ENCODE measurements at regions not wholly inside any gene's neighbourhood (a gene's known extent, or its start where the extent isn't known, plus 50 kb on each side); places are given as distances from the start of the nearest gene placed in this dataset.

DNA sequence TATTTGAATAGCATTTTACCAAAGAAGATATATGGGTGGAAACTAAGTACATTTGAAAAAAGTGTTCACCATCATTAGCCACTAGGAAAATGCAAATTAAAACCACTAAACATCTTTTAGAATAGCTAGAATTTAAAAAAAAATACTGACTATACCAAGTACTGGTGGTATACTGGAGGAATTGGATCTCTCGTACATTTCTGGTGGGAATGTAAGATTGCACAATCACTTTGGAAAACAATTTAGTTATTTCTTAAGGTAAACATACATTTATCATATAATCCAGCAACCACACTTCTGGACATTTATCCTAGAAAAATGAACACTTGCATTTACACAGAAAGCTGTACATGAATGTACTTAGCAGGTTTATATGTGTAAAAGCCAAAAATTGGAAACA is 303.5 kb downstream of the MID1IP1 start:
- WGBS, 2 donors: 94 to 96% methylated on average over 1 of the region's 1 CpG
- peaks cover 0 to 13% (median 0%) of the 10 kb centered on the region in 11 donors for H3K9me3 ChIP-seq
- peaks cover 0 to 7% (median 0%) of the 10 kb centered on the region in 7 donors for H3K27me3 ChIP-seq
- intact Hi-C loops (cut with DNase I): no loop called here
- ATAC-seq (no peak), DNase-seq (no peak)
- H3K4me3 ChIP-seq: no peak overlapping the region
- H3K36me3 ChIP-seq: no peaks in the 10 kb centered on the region
- H3K27ac ChIP-seq: no peak overlapping the region
- no peak for TF ChIP-seq CTCF (IDR thresholded peaks at IDR 0.05)
- no peaks in the 10 kb centered on the region for H3K4me1 ChIP-seq

GRCh38 chrX:39112143-39112542 is 310.9 kb downstream of the MID1IP1 start:
- Histone ChIP-seq H3K9me3 (peaks cover 0 to 36% (median 5%) of the 10 kb centered on the region in 11 donors), H3K4me3 (no peak overlapping the region), H3K27ac (no peak overlapping the region), H3K4me1 (no peaks in the 10 kb centered on the region), H3K36me3 (no peaks in the 10 kb centered on the region), H3K27me3 (peaks cover 0 to 8% (median 0%) of the 10 kb centered on the region in 7 donors)
- 81 to 83% methylated on average over 3 of the region's 3 CpGs for WGBS, 2 donors
- no peak for DNase-seq
- no peak for ATAC-seq
- TF ChIP-seq CTCF (IDR thresholded peaks at IDR 0.05): no peak
- intact Hi-C loops (cut with DNase I): no loop called here

DNA sequence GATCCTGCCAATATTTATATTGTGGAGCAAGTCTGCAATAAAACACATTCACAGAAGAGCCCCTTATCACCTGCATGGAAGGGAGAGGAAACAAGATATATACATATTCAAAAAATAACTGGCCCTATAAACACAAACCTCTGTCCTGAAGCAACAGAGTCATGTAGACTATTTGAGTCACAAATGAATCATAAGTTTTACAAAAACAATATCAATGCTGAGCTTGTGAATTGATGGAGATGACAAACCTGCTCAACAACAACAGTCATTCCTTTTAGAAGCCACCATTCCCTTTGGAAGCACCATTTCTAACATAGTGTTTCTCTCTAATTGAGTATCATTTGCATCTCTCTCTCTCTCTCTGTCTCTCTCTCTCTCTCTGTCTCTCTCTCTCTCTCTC is 313.9 kb downstream of the MID1IP1 start:
- ATAC-seq (no peak), DNase-seq (no peak)
- Histone ChIP-seq H3K4me3 (no peak overlapping the region), H3K27me3 (peaks cover 0 to 18% (median 0%) of the 10 kb centered on the region in 7 donors), H3K36me3 (no peaks in the 10 kb centered on the region), H3K4me1 (no peaks in the 10 kb centered on the region), H3K9me3 (peaks cover 0 to 27% (median 5%) of the 10 kb centered on the region in 11 donors), H3K27ac (no peak overlapping the region)
- no peak for TF ChIP-seq CTCF (IDR thresholded peaks at IDR 0.05)
- intact Hi-C loops (cut with DNase I): no loop called here

DNA sequence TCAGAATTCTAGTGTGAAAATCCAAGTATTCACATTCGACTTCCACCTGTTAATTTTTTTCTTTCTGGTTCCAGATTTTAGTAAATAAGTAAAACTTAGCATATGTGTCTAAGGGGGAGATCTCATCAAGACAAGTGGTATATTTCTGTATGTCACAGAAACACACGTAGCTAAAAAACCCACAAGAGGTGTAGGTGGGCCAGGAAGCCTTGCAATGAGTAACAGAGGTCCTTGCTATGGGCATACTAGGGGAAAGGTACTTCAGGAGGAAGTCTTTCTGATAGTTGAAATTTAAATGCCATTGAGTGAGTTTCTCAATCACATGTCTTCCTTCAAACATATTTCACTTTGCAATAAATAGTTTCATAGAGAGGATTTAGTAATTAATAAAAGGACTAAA is 315.8 kb downstream of the MID1IP1 start:
- intact Hi-C loops (cut with DNase I): no loop called here
- H3K9me3 ChIP-seq: peaks cover 0 to 9% (median 0%) of the 10 kb centered on the region in 11 donors
- no peaks in the 10 kb centered on the region for H3K4me1 ChIP-seq
- no peak overlapping the region for H3K4me3 ChIP-seq
- 86 to 87% methylated on average over 2 of the region's 2 CpGs for WGBS, 2 donors
- peaks cover 0 to 29% (median 0%) of the 10 kb centered on the region in 7 donors for H3K27me3 ChIP-seq
- no peak overlapping the region for H3K27ac ChIP-seq
- no peak for TF ChIP-seq CTCF (IDR thresholded peaks at IDR 0.05)
- no peaks in the 10 kb centered on the region for H3K36me3 ChIP-seq
- no peak for ATAC-seq
- no peak for DNase-seq

Measured in heart right ventricle (tissue), 16 donors.